ENCODE measurements at regions not wholly inside any gene's neighbourhood (a gene's known extent, or its start where the extent isn't known, plus 50 kb on each side); places are given as distances from the start of the nearest gene placed in this dataset.

DNA sequence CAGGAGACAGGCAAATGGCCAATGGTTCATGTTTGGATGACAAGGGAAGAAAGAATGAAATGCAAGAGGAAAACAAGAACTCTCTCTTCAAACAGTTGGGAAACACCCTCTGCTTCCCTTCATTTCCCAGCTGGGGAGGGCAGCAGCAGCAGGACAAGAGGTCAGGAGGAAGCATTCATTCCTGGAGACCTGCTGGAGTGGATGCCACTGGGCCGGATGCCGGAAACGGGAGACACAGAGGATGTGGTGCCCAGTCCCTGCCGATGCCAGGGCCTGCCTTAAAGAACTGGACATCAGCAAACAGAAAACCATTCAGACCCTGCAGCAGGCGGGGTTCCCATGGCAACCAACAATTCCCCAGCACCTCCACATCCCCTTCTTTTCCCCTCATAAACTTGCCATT is 102.3 kb upstream of the ZNF648 start:
- Histone ChIP-seq H3K27ac (ENCODE audit: extremely low read depth, low read depth, low read length) (no peak overlapping the region), H3K4me3 (no peak overlapping the region), H3K9me1 (ENCODE audit: control insufficient read depth, insufficient read depth, low read length) (no peaks in the 10 kb centered on the region), H3K79me2 (ENCODE audit: control insufficient read depth, insufficient read depth, low read length) (no peaks in the 10 kb centered on the region), H3K4me1 (replicated peaks in 1 of 2; ENCODE audit: control insufficient read depth in 2 of 2, insufficient read depth in 2 of 2, low read length in 2 of 2) (no peaks in the 10 kb centered on the region), H3K9ac (ENCODE audit: insufficient read depth in 1 of 2, low read depth in 2 of 2, low read length in 2 of 2) (no peak overlapping the region), H3K27me3 (ENCODE audit: control insufficient read depth in 2 of 2, insufficient read depth in 2 of 2, low read length in 2 of 2) (peaks cover 0 to 2% of the 10 kb centered on the region in 2 experiments; a peak in 1 of 5 replicates), H4K20me1 (replicated peaks; ENCODE audit: control insufficient read depth, insufficient read depth, low read length) (no peaks in the 10 kb centered on the region), H3K9me3 (replicated peaks; ENCODE audit: control insufficient read depth, insufficient read depth, low read depth, low read length) (0 out of 2 replicates have a peak, but pooled peaks cover 4% of the 10 kb centered on the region), H3K36me3 (ENCODE audit: control insufficient read depth, insufficient read depth, low read length) (no peaks in the 10 kb centered on the region), H2AFZ (ENCODE audit: low read depth, low read length) (no peak overlapping the region), H3K4me2 (ENCODE audit: insufficient read depth, low read length) (no peak overlapping the region)
- 19% methylated on average over 5 of the region's 5 CpGs for WGBS (ENCODE audit: insufficient coverage, low coverage, missing lambda C conversion rate)
- ATAC-seq (no peak), FAIRE-seq (no peak), DNase-seq (ENCODE audit: extremely low read depth in 1 of 4, low spot score in 3 of 4) (no peak)
- ChIA-PET CTCF (ENCODE audit: low intra/inter-chr PET ratio) (no interaction called here), POLR2A (interaction anchor here (2.0 kb wide), 1 partner anchor 15 kb away, joined by 5 read pairs; no protein-coding TSS in a partner anchor)
- in situ Hi-C loops (cut with MboI): no loop called here
- intact Hi-C loops (cut with micrococcal nuclease): no loop called here
- no peak for TF ChIP-seq NCOA6 (IDR thresholded peaks at IDR 0.05)
- peak; percentile 76 for TF ChIP-seq RFX1 (IDR thresholded peaks at IDR 0.05)
- BruUV-seq (replicated peaks): no TSS peak

DNA sequence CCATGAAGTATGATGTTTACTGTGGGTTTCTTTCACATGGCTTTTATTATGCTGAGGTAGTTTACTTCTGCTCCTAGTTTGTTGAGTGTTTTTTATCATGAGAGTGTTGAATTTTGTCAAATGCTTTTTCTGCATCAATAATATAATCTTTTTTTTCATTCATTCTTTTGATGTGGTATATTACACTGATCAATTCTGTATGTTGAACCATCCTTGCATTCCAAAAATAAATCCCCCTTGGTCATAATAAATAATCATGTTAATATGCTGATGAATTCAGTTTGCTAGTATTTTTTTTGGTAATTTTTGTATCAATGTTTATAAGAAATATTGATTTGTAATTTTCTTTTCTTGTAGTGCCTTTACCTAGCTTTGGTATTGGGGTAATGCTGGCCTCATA is 97.9 kb upstream of the ZNF648 start:
- Histone ChIP-seq H3K36me3 (ENCODE audit: control insufficient read depth, insufficient read depth, low read length) (no peaks in the 10 kb centered on the region), H3K79me2 (ENCODE audit: control insufficient read depth, insufficient read depth, low read length) (no peaks in the 10 kb centered on the region), H3K4me2 (ENCODE audit: insufficient read depth, low read length) (no peak overlapping the region), H3K9me1 (ENCODE audit: control insufficient read depth, insufficient read depth, low read length) (no peaks in the 10 kb centered on the region), H3K9me3 (replicated peaks; ENCODE audit: control insufficient read depth, insufficient read depth, low read depth, low read length) (0 out of 2 replicates have a peak, but pooled peaks cover 4% of the 10 kb centered on the region), H3K9ac (ENCODE audit: insufficient read depth in 1 of 2, low read depth in 2 of 2, low read length in 2 of 2) (no peak overlapping the region), H3K27me3 (ENCODE audit: control insufficient read depth in 2 of 2, insufficient read depth in 2 of 2, low read length in 2 of 2) (no peaks in the 10 kb centered on the region), H3K27ac (ENCODE audit: extremely low read depth, low read depth, low read length) (no peak overlapping the region), H4K20me1 (replicated peaks; ENCODE audit: control insufficient read depth, insufficient read depth, low read length) (no peaks in the 10 kb centered on the region), H3K4me1 (replicated peaks in 1 of 2; ENCODE audit: control insufficient read depth in 2 of 2, insufficient read depth in 2 of 2, low read length in 2 of 2) (no peaks in the 10 kb centered on the region), H3K4me3 (no peak overlapping the region), H2AFZ (ENCODE audit: low read depth, low read length) (no peak overlapping the region)
- POLR2A ChIA-PET: interaction anchor here (0.9 to 1.1 kb wide), 2 partner anchors 10 to 232 kb away, joined by 3 read pairs; no protein-coding TSS in a partner anchor
- no peak for DNase-seq (ENCODE audit: extremely low read depth in 1 of 4, low spot score in 3 of 4)
- CTCF ChIA-PET (ENCODE audit: low intra/inter-chr PET ratio): no interaction called here
- ATAC-seq: no peak
- in situ Hi-C loops (cut with MboI) (no loop called here), intact Hi-C loops (cut with micrococcal nuclease) (no loop called here)
- no peak for FAIRE-seq
- BruUV-seq (replicated peaks): no TSS peak
- TF ChIP-seq CBX3 (IDR thresholded peaks at IDR 0.05; ENCODE audit: borderline replicate concordance in 1 of 2, low read length in 2 of 2): 0 out of 3 replicates have a peak, but pooled peaks of 1 of the 2 experiments have one; percentile 39
- TF ChIP-seq, protein P1, sequence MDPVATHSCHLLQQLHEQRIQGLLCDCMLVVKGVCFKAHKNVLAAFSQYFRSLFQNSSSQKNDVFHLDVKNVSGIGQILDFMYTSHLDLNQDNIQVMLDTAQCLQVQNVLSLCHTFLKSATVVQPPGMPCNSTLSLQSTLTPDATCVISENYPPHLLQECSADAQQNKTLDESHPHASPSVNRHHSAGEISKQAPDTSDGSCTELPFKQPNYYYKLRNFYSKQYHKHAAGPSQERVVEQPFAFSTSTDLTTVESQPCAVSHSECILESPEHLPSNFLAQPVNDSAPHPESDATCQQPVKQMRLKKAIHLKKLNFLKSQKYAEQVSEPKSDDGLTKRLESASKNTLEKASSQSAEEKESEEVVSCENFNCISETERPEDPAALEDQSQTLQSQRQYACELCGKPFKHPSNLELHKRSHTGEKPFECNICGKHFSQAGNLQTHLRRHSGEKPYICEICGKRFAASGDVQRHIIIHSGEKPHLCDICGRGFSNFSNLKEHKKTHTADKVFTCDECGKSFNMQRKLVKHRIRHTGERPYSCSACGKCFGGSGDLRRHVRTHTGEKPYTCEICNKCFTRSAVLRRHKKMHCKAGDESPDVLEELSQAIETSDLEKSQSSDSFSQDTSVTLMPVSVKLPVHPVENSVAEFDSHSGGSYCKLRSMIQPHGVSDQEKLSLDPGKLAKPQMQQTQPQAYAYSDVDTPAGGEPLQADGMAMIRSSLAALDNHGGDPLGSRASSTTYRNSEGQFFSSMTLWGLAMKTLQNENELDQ (CRISPR knock-in tag; IDR thresholded peaks at IDR 0.05; ENCODE audit: borderline replicate concordance): no peak
- peak; percentile 97 for TF ChIP-seq ZNF324 (CRISPR knock-in tag; IDR thresholded peaks at IDR 0.05)
- TF ChIP-seq, protein P2, sequence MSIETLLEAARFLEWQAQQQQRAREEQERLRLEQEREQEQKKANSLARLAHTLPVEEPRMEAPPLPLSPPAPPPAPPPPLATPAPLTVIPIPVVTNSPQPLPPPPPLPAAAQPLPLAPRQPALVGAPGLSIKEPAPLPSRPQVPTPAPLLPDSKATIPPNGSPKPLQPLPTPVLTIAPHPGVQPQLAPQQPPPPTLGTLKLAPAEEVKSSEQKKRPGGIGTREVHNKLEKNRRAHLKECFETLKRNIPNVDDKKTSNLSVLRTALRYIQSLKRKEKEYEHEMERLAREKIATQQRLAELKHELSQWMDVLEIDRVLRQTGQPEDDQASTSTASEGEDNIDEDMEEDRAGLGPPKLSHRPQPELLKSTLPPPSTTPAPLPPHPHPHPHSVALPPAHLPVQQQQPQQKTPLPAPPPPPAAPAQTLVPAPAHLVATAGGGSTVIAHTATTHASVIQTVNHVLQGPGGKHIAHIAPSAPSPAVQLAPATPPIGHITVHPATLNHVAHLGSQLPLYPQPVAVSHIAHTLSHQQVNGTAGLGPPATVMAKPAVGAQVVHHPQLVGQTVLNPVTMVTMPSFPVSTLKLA (conservative IDR thresholded peaks at IDR 0.05): no peak
- TF ChIP-seq, protein P3, sequence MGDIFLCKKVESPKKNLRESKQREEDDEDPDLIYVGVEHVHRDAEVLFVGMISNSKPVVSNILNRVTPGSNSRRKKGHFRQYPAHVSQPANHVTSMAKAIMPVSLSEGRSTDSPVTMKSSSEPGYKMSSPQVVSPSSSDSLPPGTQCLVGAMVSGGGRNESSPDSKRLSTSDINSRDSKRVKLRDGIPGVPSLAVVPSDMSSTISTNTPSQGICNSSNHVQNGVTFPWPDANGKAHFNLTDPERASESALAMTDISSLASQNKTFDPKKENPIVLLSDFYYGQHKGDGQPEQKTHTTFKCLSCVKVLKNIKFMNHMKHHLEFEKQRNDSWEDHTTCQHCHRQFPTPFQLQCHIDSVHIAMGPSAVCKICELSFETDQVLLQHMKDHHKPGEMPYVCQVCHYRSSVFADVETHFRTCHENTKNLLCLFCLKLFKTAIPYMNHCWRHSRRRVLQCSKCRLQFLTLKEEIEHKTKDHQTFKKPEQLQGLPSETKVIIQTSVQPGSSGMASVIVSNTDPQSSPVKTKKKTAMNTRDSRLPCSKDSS (IDR thresholded peaks at IDR 0.05; ENCODE audit: low read depth, partially characterized antibody): peak; percentile 14
- no peak for TF ChIP-seq KDM1A (IDR thresholded peaks at IDR 0.05)
- TF ChIP-seq SLC30A9 (CRISPR knock-in tag; IDR thresholded peaks at IDR 0.05): no peak
- TF ChIP-seq ZNF316 (IDR thresholded peaks at IDR 0.05): 0 out of 2 replicates have a peak, but pooled peaks have one; percentile 6
- TF ChIP-seq OTX1 (CRISPR knock-in tag; IDR thresholded peaks at IDR 0.05): no peak
- peak; percentile 68 for TF ChIP-seq TRIM28 (IDR thresholded peaks at IDR 0.05)

All from K562 (cell line).